Activated CD4-positive, alpha-beta T cell treated with anti-CD3 and anti-CD28 coated beads, Interleukin-2, amount 50 U/mL, for 48 hours (primary cell): ENCODE measurements at regions not wholly inside any gene's neighbourhood (a gene's known extent, or its start where the extent isn't known, plus 50 kb on each side); places are given as distances from the start of the nearest gene placed in this dataset.
"Not testable (repeated sequence)": the region's sequence is repeated elsewhere in the genome, so short reads cannot be mapped to it uniquely, and the experiment has no call there.

Source experiments
- DNase-seq, 2 experiments: peaks; one replicate each; pipeline ENCODE4 v3.0.0-alpha.2; 2020

DNA sequence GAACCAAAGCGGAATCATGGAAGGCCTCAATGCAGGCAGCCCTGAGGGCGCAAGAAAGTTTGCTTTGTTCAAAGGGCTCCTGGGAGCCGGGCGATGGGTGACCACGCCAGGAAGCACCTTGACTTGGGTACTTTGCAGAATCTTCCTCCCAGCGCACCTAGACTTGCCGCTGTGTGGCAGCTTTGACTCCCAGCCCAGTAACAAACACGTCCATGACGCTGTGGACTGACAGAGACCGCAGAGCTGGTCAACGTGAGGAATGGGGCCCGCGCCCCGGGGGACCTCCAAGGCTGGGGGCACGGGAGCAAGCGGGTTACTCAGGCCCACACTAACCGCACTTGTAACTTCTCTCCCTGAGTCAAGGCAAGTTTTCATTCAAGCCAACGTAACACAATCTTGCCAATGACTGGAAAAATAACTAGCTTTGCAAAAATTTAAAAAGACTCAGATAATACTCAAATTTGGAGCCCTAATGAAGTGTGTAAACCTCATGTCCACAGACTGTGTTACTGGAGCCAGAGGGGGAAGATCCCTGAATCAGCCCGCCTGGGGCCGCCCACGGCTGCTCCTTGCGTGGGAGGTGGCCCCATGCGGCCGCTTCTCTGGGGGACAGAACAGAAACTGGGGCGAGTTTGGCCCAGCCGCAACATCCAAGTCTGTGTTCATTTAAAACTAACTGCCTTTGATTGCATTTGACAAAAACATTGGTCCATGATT is 130.8 kb downstream of the DNAJB6 start:
- DNase-seq, result no peak

DNA sequence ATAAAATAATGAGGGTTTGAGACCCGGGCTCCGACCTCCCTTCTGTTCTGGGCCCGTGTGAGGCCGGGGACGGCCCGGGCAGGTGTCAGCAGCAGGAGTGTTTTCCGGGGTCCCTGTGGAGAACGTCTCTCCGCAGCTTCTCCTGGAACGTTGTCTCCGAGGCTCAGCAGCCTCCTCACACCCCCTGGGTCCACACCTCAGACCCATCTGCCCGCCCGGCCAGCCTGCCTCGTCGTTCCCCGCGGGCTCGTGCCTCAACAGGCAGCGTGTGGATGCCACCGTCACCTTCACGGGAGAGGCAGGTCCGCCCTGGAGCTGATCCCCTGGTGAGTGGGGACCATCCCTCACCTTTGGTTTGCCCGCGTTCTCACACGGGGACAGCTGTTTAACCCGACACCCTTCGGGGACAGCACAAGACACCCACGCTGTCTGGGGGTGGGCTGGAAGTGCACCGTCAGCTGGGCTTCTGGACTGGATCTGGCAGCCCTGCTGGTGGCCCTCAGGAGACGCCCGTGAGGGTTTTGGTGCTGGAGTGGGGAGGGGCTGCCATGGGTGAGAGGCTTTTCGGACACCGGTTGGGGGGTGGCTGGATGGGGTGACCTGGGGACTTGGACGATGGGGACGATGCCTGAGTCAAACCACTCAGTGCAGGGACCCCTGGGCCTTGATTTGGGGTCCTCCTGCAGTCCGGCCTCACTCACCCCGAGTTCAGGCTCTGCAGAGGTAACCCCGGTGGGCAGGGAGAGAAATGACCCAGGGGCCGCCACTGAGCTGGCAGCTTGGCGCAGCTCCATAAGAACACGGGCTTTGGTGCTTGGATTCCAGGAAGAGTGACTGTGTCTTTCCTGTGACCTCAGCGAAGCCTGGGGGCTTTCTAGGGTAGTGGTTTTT is 131.7 kb downstream of the DNAJB6 start:
- no peak for DNase-seq

DNA sequence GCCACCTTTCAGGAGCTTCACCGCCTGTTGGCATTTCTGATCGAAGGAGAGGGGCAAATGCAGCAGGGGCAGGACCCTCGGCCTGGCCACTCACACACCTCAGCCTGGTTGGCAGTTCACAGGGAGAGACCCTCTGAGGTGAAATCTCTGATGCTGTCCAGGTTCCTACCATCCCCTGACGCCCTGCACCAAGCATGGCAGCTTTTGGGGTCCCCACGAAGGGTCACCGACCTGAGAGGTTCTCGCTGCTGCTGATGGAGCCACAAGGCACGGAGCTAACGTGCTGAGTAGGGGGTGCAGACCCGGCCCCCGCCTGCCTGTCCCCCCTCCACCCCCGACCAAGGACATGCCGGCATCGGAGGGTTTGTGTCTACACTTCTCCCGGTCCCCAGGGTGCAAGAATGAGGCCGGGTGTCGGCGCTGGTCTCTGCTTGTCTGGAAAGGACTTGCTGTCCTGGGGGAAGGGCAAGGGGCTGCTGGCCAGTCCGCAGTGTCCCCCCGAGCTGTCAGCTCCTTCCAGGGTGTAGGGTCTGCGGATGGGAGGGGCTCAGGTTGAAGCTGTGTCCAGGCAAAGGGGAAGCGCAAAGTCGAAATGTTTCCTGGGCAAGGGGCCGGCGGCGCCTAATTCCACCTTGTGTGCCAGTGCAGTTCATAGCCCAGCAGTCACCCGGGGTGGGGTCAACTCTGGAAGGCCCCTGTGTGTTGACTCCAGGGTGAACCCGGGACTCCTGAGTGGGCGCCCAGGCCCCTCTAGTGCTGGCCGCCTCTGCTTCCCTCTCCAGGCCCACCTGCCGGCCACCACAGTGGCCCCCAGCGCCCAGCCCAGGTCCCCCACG is 132.6 kb downstream of the DNAJB6 start:
- no peak for DNase-seq

GRCh38 chr7:157470017-157470322 is 133.2 kb downstream of the DNAJB6 start:
- no peak for DNase-seq

DNA sequence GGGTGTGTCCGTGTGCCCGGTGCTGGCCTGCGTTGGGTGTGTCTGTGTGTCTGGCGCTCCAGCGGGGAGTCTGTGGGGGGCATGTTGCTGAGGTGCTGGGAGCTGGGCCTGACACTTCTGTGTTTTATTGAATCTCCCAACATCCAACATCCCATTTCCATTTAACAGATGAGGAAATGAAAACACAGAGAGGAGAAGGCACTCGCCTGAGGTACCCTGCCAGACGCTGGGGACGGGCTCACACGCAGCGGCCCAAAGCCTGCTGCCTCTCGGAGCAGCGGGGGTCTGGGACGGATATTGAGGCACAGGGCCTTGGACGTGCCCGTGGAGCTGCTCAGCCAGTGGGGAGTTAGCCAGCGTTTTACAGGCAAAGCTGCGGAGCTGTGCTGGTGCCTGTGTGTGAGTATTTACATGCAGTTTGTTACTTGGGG is 133.9 kb downstream of the DNAJB6 start:
- no peak for DNase-seq

- DNase-seq, result no peak
Observed at GRCh38 chr7:157471259-157472125, 134.7 kb downstream of the DNAJB6 start.

DNA sequence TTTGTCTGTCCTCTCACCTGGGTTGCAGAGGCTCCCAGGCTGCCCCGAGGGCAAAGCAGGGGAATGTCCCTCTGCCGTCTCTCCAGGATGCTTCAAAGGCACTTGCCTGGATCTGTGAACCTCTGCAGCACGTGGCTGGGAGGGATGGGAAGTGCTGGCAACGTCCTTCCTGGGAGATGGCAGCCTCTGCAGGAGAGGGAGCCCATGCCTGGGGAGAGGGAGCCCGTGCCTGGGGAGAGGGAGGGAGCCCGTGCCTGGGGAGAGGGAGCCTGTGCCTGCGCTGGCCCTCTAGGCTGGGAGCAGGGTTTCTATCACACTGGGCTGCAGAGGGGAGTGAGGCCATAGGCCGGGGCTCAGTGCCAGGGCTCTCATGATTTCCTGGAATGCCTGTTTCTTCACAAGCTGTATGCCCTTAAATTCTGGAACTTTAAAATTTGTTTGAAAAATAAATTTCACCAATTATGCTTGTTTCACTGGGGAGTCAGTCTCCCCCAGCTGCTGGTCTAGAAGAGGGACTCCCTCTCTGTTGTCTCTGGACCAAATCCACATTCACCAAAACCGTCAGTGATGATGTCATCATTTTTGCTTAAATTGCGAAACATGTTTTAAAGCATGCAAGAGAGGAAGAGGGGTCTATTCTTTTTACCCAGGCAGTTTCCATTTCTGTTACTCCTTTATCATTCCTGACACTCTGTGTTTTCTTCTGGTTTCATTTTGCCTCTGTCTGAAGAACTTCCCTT is 135.7 kb downstream of the DNAJB6 start:
- no peak for DNase-seq

- no peak for DNase-seq
Observed at GRCh38 chr7:157473051-157473569, 136.3 kb downstream of the DNAJB6 start.

DNA sequence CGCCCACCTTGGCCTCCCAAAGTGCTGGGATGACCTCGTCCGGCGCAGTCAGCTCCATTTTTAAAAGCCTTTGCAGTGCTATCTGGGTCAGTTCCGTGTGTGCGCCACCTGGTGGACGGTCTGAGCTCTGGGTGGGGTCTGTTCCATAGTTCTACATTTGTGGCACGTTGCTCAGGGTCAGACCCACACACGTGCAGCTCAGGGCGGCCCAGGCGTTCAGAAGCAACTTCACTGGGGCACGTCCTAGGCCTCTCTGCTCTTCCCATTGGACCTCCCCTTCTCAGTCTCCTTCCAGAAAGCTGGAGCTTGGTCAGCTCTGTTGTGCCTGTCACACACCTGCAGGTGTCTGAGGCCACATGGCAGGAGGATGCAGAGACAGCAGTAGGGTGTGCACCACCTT is 137.9 kb downstream of the DNAJB6 start:
- peak; percentile 34 to 41 for DNase-seq

GRCh38 chr7:157475095-157475494 is 138.3 kb downstream of the DNAJB6 start:
- DNase-seq, result no peak

DNA sequence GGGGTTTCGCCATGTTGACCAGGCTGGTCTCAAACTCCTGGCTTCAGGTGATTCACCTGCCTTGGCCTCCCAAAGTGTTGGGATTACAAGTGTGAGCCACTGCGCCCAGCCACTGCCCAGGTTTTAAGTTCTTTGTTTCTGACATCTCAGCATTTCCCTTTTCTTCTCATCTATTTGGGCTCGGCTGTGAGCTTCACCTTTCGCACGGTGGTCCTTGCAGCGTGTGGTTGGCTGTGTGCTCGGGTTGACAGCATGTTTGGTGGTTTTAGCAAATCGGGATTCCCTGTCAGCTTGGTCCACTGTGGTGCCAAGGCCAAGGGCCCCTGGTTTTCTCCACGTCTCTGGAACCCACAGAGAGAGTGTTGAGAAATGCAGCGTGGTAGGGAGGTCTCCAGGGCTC is 138.8 kb downstream of the DNAJB6 start:
- DNase-seq, result no peak

DNA sequence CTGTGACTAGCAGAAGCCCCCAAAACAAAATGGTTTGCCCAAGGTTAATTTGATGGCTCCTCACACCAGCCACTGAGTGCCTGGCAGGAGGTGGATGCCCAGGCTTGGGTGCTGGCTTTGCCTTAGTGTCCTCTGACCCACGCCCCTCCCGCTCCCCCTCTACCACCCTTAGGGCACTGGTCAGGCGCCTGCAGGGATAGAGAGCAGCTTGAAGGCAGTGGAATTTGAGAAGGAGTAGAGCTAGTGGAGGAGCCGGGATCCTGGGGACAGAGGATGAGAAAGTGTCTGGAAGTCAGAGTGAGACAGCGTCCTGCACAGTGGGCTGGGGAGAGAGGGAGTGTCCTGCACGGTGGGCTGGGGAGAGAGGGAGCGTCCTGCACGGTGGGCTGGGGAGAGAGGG is 139.4 kb downstream of the DNAJB6 start:
- no peak for DNase-seq

DNA sequence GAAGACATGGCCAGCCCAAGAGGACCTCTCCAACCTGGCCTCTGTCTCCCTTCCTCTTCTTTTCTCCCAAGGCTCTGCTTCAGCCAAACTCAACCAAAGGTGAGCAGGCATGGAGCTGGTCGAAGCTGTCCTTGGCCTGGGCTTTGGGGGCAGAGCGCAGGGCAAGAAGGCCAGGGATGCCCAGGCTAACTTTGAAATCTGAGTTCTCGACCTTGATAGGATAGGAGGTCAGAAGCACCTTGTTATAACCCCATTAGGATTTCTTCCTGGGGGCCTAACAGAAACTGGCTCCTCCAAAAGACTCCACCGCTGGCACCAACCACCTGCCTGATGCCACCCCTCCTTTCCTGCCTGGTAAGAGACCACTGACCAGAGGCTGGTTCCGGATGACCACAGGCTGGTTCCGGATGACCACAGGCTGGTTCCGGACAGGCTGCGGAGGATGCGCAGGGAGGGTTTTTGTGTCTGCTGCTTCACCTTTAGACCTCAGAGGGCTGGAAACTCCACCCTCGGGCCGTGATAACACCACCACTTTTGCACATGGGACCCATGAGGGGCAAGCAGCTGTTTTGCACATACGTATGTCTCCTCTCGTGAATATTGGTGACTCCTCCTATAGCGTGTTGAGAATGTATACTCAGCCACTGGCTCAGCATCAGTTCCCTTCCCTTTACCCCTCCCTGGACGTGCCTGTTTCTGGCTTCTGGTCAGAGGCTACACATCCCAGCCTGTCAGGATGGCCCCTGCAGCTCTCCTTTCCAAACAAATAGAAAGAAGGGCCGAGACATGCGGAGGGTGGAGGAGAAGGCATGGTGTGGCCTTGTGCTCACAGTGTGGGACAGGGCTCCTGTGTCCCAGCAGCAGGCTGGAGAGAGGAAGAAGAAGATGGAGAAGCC is 140.1 kb downstream of the DNAJB6 start:
- DNase-seq, result no peak

- peak; percentile 27 to 35 for DNase-seq
Observed at GRCh38 chr7:157477550-157478212, 140.9 kb downstream of the DNAJB6 start.

- DNase-seq, result not testable (repeated sequence)
Observed at GRCh38 chr7:157478611-157479010, 141.8 kb downstream of the DNAJB6 start.

DNA sequence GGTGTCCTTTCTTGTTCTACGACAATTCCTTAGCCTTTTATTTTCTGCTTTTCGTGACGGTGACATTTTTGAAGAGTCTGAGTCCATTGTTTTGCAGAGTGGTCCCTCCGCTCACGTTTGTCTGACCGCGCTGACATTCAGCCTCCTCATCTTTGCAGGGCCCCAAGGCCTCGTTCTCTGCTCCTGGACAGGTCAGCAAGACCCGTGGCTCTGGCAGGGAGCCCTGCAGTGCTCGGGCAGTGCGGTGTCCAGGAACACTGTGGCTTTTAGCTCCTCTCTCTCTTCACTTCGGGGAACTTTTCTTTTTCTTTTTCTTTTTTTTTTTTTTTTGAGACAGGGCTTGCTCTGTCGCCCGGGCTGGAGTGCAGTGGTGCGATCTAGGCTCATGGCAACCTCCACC is 142.5 kb downstream of the DNAJB6 start:
- DNase-seq, result no peak

DNA sequence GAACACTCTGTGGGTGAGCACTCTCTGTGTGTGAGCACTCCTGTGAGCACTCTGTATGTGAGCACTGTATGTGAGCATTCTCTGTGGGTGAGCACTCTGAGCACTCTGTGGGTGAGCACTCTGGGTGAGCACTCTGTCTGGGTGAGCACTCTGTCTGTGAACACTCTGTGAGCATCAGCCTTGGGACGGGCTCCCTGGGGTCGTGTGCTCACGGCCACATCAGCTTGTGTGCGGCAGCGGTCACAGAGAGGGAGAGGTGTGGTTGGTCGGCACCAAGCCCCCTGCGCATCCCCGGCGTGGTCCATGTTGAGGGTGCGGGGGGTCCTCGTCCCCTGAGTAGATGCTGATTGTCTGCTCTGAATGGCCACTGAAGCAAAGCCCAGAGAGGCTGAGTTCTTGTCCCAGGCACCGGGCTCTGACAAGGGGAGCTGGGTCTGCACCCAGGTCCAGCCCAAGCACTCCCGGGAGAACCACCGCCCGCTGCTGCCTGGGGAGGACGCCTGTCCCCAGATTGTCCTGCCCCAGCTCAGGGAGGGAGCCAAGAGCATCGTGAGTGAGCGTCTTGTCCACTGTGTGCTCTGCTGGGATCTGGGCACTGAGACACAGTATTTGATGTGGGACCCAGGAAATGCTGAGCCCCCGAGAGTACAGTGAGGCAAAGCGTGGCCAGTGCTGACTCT is 143.7 kb downstream of the DNAJB6 start:
- DNase-seq, result no peak

GRCh38 chr7:157481389-157481788 is 144.6 kb downstream of the DNAJB6 start:
- DNase-seq, result no peak

DNA sequence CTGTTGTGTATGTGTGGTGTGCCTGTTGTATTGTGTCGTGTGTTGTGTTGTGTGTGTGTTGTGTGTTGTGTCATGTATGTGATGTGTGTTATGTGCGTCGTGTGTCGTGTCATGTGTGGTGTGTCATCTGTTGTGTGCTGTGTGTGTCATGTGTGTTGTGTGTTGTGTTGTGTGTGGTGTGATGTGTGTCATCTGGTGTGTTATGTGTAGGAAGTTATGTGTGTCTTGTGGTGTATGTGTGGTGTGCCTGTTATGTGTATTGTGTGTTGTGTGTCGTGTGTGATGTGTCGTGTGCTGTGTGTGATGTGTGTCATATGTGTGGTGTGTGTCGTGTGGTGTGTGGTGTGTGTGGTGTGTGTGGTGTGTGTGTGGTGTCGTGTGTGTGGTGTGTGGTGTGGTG is 145.2 kb downstream of the DNAJB6 start:
- no peak for DNase-seq
